ENCODE measurements at regions not wholly inside any gene's neighbourhood (a gene's known extent, or its start where the extent isn't known, plus 50 kb on each side); places are given as distances from the start of the nearest gene placed in this dataset.
"Not testable (repeated sequence)": the region's sequence is repeated elsewhere in the genome, so short reads cannot be mapped to it uniquely, and the experiment has no call there.

GRCh38 chr3:178205740-178206139 is 330.5 kb upstream of the KCNMB2 start:
- no peaks in the 10 kb centered on the region for H3K36me3 Mint-ChIP-seq (ENCODE audit: low read depth)
- no peaks in the 10 kb centered on the region for H3K9me3 Mint-ChIP-seq (ENCODE audit: low read depth)
- DNase-seq (ENCODE audit: low spot score) = no peak
- TF ChIP-seq CTCF (IDR thresholded peaks at IDR 0.05) = no peak
- H3K27ac Mint-ChIP-seq (ENCODE audit: unreplicated experiment) = peak overlapping the region; percentile 81
- no peak overlapping the region for H3K4me3 Mint-ChIP-seq (ENCODE audit: unreplicated experiment)
- peaks cover 41% of the 10 kb centered on the region for H3K4me1 Mint-ChIP-seq (ENCODE audit: low read depth)
- no peaks in the 10 kb centered on the region for H3K27me3 Mint-ChIP-seq (ENCODE audit: low read depth)

GRCh38 chr3:178206521-178206920 is 329.7 kb upstream of the KCNMB2 start:
- Mint-ChIP-seq H3K36me3 (ENCODE audit: low read depth) (no peaks in the 10 kb centered on the region), H3K9me3 (ENCODE audit: low read depth) (no peaks in the 10 kb centered on the region), H3K4me3 (ENCODE audit: unreplicated experiment) (no peak overlapping the region), H3K27me3 (ENCODE audit: low read depth) (no peaks in the 10 kb centered on the region), H3K27ac (ENCODE audit: unreplicated experiment) (peak overlapping the region; percentile 81), H3K4me1 (ENCODE audit: low read depth) (peaks cover 41% of the 10 kb centered on the region)
- DNase-seq (ENCODE audit: low spot score) = no peak
- TF ChIP-seq CTCF (IDR thresholded peaks at IDR 0.05) = no peak

DNA sequence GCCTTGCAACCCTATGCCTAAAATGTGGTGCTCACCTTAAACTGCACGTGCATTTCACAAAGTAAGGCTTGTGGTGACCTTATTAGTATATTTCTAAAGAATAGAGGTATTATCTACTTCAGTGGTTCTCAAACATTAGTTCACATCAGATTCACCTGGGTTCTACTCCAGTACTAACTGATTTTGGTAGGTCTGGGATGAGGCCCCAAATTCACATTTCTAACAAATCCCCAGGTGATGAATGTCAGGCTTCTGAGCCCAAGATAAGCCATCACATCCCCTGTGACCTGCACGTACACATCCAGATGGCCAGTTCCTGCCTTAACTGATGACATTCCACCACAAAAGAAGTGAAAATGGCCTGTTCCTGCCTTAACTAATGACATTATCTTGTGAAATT is 329.1 kb upstream of the KCNMB2 start:
- H3K36me3 Mint-ChIP-seq (ENCODE audit: low read depth); DNase-seq (ENCODE audit: low spot score); H3K27ac Mint-ChIP-seq (ENCODE audit: unreplicated experiment); H3K4me3 Mint-ChIP-seq (ENCODE audit: unreplicated experiment); H3K27me3 Mint-ChIP-seq (ENCODE audit: low read depth); H3K9me3 Mint-ChIP-seq (ENCODE audit: low read depth): not testable (repeated sequence)
- H3K4me1 Mint-ChIP-seq (ENCODE audit: low read depth) = peaks cover 38% of the 10 kb centered on the region

- H3K36me3 Mint-ChIP-seq (ENCODE audit: low read depth); H3K4me3 Mint-ChIP-seq (ENCODE audit: unreplicated experiment); H3K27ac Mint-ChIP-seq (ENCODE audit: unreplicated experiment); H3K27me3 Mint-ChIP-seq (ENCODE audit: low read depth); DNase-seq (ENCODE audit: low spot score); H3K9me3 Mint-ChIP-seq (ENCODE audit: low read depth): not testable (repeated sequence)
- peaks cover 38% of the 10 kb centered on the region for H3K4me1 Mint-ChIP-seq (ENCODE audit: low read depth)
These were observed 328.6 kb upstream of the KCNMB2 start for GRCh38 chr3:178207627-178208026.

DNA sequence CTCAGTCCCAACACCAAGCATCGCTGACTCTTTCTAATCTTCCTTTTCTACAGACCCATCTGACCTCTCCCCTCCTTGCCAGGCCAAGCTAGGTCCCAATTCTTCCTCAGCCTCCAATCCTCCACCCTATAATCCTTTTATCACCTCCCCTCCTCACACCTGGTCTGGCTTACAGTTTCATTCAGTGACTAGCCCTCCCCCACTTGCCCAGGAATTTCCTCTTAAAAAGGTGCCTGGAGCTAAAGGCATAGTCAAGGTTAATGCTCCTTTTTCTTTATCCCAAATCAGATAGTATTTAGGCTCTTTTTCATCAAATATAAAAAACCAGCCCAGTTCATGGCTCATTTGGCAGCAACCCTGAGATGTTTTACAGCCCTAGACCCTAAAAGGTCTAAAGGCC is 327.1 kb upstream of the KCNMB2 start:
- H3K36me3 Mint-ChIP-seq (ENCODE audit: low read depth); H3K27ac Mint-ChIP-seq (ENCODE audit: unreplicated experiment); DNase-seq (ENCODE audit: low spot score); H3K4me3 Mint-ChIP-seq (ENCODE audit: unreplicated experiment); H3K27me3 Mint-ChIP-seq (ENCODE audit: low read depth); H3K9me3 Mint-ChIP-seq (ENCODE audit: low read depth): not testable (repeated sequence)
- H3K4me1 Mint-ChIP-seq (ENCODE audit: low read depth) = peaks cover 26% of the 10 kb centered on the region

GRCh38 chr3:178209618-178210017 is 326.6 kb upstream of the KCNMB2 start:
- H3K4me1 Mint-ChIP-seq (ENCODE audit: low read depth) = peaks cover 23% of the 10 kb centered on the region
- H3K27me3 Mint-ChIP-seq (ENCODE audit: low read depth); H3K27ac Mint-ChIP-seq (ENCODE audit: unreplicated experiment); H3K36me3 Mint-ChIP-seq (ENCODE audit: low read depth); H3K9me3 Mint-ChIP-seq (ENCODE audit: low read depth); H3K4me3 Mint-ChIP-seq (ENCODE audit: unreplicated experiment); DNase-seq (ENCODE audit: low spot score): not testable (repeated sequence)

DNA sequence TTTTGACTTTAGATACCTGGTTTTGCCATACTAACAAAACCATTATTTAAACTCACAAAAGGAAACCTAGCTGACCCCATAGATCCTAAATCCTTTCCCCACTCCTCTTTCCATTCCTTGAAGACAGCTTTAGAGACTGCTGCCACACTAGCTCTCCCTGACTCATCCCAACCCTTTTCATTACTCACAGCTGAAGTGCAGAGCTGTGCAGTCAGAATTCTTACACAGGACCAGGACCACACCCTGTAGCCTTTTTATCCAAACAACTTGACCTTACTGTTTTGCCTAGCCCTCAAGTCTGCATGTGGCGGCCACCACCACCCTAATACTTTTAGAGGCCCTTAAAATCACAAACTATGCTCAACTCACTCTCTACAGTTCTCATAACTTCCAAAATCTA is 325.1 kb upstream of the KCNMB2 start:
- H3K4me3 Mint-ChIP-seq (ENCODE audit: unreplicated experiment); H3K27me3 Mint-ChIP-seq (ENCODE audit: low read depth); DNase-seq (ENCODE audit: low spot score); H3K9me3 Mint-ChIP-seq (ENCODE audit: low read depth); H3K36me3 Mint-ChIP-seq (ENCODE audit: low read depth); H3K27ac Mint-ChIP-seq (ENCODE audit: unreplicated experiment): not testable (repeated sequence)
- peaks cover 10% of the 10 kb centered on the region for H3K4me1 Mint-ChIP-seq (ENCODE audit: low read depth)

- no peak for DNase-seq (ENCODE audit: low spot score)
- Mint-ChIP-seq H3K36me3 (ENCODE audit: low read depth) (no peaks in the 10 kb centered on the region), H3K4me1 (ENCODE audit: low read depth) (peaks cover 2% of the 10 kb centered on the region), H3K4me3 (ENCODE audit: unreplicated experiment) (no peak overlapping the region), H3K27me3 (ENCODE audit: low read depth) (no peaks in the 10 kb centered on the region), H3K27ac (ENCODE audit: unreplicated experiment) (no peak overlapping the region), H3K9me3 (ENCODE audit: low read depth) (peaks cover 6% of the 10 kb centered on the region)
- TF ChIP-seq CTCF (IDR thresholded peaks at IDR 0.05) = no peak
These were observed 318.8 kb upstream of the KCNMB2 start for GRCh38 chr3:178217479-178217878.

Data from chondrocyte (in vitro differentiated cells).